HCT116 (cell line): ENCODE measurements at regions not wholly inside any gene's neighbourhood (a gene's known extent, or its start where the extent isn't known, plus 50 kb on each side); places are given as distances from the start of the nearest gene placed in this dataset.

ENCODE experiments used
- ATAC-seq: fragments of 200-7000 bp; cut with Tn5 transposase; 2 replicates; pipeline ENCODE4 v1.9.1; 2020; ENCODE audit warnings: mild to moderate bottlenecking, moderate library complexity
- BruUV-seq: library from RNA; stranded (reverse); fragments of 400-500 nt; replicated peaks from 2 replicates; lab custom pipeline; 2021; lab: Mats Ljungman, UMichigan
- CTCF ChIA-PET: fragments of 300-600 bp; sonication (Branson Sonifier 250); formaldehyde crosslinking; loops from one replicate; lab custom pipeline; 2021; ENCODE audit warnings: antibody characterized with exemption; lab: Charles Lee
- POLR2A ChIA-PET: fragments of 300-600, 350-600 bp; sonication (Branson Sonifier 250); formaldehyde crosslinking; loops from one replicate; lab custom pipeline; 2021; ENCODE audit warnings: antibody characterized with exemption; lab: Charles Lee
- RAD21 ChIA-PET, 2 experiments: fragments of 300-600 bp; sonication (Branson Sonifier 250); formaldehyde crosslinking; loops; one replicate each; lab custom pipeline; 2023; ENCODE audit warnings: low total read pairs in 2 of 2; ENCODE audit not compliant: uncharacterized antibody in 2 of 2, unreplicated experiment in 2 of 2, low non-redundant PET in 1 of 2; lab: Charles Lee
- DNase-seq: peaks from one replicate; pipeline ENCODE4 v3.0.0-alpha.2; 2010; ENCODE audit warnings: low read depth, low spot score
- H2AFZ ChIP-seq: fragments of 200-600 bp; shearing (Covaris generic), sonication (generic); 2 replicates; pipeline ENCODE4 v1.6.1; 2017; ENCODE audit warnings: low read depth, mixed run types, mixed read lengths, antibody characterized with exemption, low read length; ENCODE audit not compliant: poor library complexity, severe bottlenecking
- H3K27ac ChIP-seq: 2 replicates; pipeline ENCODE4 v1.5.1; 2012; ENCODE audit warnings: low read depth, low read length
- H3K27me3 ChIP-seq: fragments of 200-600 bp; sonication (generic); 2 replicates; pipeline ENCODE4 v1.6.1; 2016; ENCODE audit warnings: mixed run types, low read length, mixed read lengths; ENCODE audit not compliant: insufficient read depth
- H3K36me3 ChIP-seq, 2 experiments: fragments of 200-500 bp in 1 of 2; fragments of 200-600 bp in 1 of 2; sonication (Bioruptor generic) in 1 of 2; sonication (generic) in 1 of 2; 2 replicates each; pipeline versions ENCODE4 v1.5.1 to v1.6.1; 2014 to 2016; ENCODE audit warnings: low read length in 2 of 2, inconsistent platforms in 1 of 2, mixed read lengths in 1 of 2, mixed run types in 1 of 2; ENCODE audit not compliant: insufficient read depth in 2 of 2, control insufficient read depth in 1 of 2
- H3K4me1 ChIP-seq, 2 experiments: fragments of 200-600 bp in 1 of 2; sonication (generic) in 1 of 2; 2 replicates each; pipeline versions ENCODE4 v1.5.1 to v1.6.1; 2012 to 2017; ENCODE audit warnings: low read length in 2 of 2, inconsistent platforms in 1 of 2, mild to moderate bottlenecking in 1 of 2, mixed read lengths in 1 of 2, mixed run types in 1 of 2, moderate library complexity in 1 of 2; ENCODE audit not compliant: insufficient read depth in 2 of 2, control insufficient read depth in 1 of 2
- H3K4me2 ChIP-seq: fragments of 200-600 bp; sonication (generic); 2 replicates; pipeline ENCODE4 v1.6.1; 2017; ENCODE audit warnings: mixed run types, low read length, mixed read lengths
- H3K4me3 ChIP-seq, 2 experiments: fragments of 200-600 bp in 1 of 2; sonication (generic) in 1 of 2; replicated peaks in 1 of 2; 2 replicates each; pipeline ENCODE4 v1.5.1; 2011 to 2016; ENCODE audit warnings: low read length in 2 of 2, control low read depth in 1 of 2, low read depth in 1 of 2, mild to moderate bottlenecking in 1 of 2, mixed read lengths in 1 of 2, mixed run types in 1 of 2
- H3K79me2 ChIP-seq: fragments of 200-600 bp; sonication (generic); 2 replicates; pipeline ENCODE4 v1.6.1; 2017; ENCODE audit warnings: mild to moderate bottlenecking, mixed run types, low read length, moderate library complexity, mixed read lengths; ENCODE audit not compliant: insufficient read depth
- H3K9ac ChIP-seq: fragments of 200-600 bp; sonication (generic); 2 replicates; pipeline ENCODE4 v1.6.1; 2016; ENCODE audit warnings: low read length, mixed read lengths
- H3K9me2 ChIP-seq: fragments of 200-600 bp; sonication (generic), shearing (Covaris generic); 2 replicates; pipeline ENCODE4 v1.6.1; 2017; ENCODE audit warnings: mixed run types, mild to moderate bottlenecking, moderate library complexity; ENCODE audit not compliant: insufficient read depth
- H3K9me3 ChIP-seq, 2 experiments: fragments of 200-500 bp in 1 of 2; fragments of 200-600 bp in 1 of 2; sonication (Bioruptor generic) in 1 of 2; sonication (generic) in 1 of 2; 2 replicates each; pipeline ENCODE4 v1.6.1; 2014 to 2017; ENCODE audit warnings: low read length in 2 of 2, mixed read lengths in 2 of 2, inconsistent platforms in 1 of 2, low read depth in 1 of 2, mild to moderate bottlenecking in 1 of 2, mixed run types in 1 of 2, moderate library complexity in 1 of 2; ENCODE audit not compliant: control insufficient read depth in 1 of 2, insufficient read depth in 1 of 2
- H4K20me1 ChIP-seq: fragments of 200-600 bp; sonication (generic), shearing (Covaris generic); 2 replicates; pipeline ENCODE4 v1.6.1; 2017; ENCODE audit warnings: mixed run types, mild to moderate bottlenecking, moderate library complexity; ENCODE audit not compliant: insufficient read depth
- CEBPB ChIP-seq: IDR thresholded peaks from 2 replicates; pipeline ENCODE4 v1.6.1; 2012; ENCODE audit warnings: low read depth
- EGR1 ChIP-seq: IDR thresholded peaks from 2 replicates; pipeline ENCODE4 v1.6.1; 2012; ENCODE audit warnings: low read depth
- ELF1 ChIP-seq: IDR thresholded peaks from 2 replicates; pipeline ENCODE4 v1.6.1; 2012; ENCODE audit warnings: low read depth, borderline replicate concordance
- EZH2 ChIP-seq: fragments of 200-600 bp; sonication (generic); IDR thresholded peaks from 2 replicates; pipeline ENCODE4 v1.6.1; 2017; ENCODE audit warnings: antibody characterized with exemption, mixed run types
- EZH2phosphoT487 ChIP-seq: fragments of 200-600 bp; IDR thresholded peaks from 2 replicates; pipeline ENCODE4 v1.6.1; 2018; ENCODE audit warnings: antibody characterized with exemption, borderline replicate concordance
- FOSL1 ChIP-seq: IDR thresholded peaks from 2 replicates; pipeline ENCODE4 v1.6.1; 2012; ENCODE audit warnings: low read depth
- JUND ChIP-seq: IDR thresholded peaks from 2 replicates; pipeline ENCODE4 v1.6.1; 2012
- POLR2AphosphoS5 ChIP-seq: IDR thresholded peaks from 2 replicates; pipeline ENCODE4 v1.6.1; 2011; ENCODE audit warnings: mild to moderate bottlenecking, low read depth, low read length, moderate library complexity
- RAD21 ChIP-seq: IDR thresholded peaks from 2 replicates; pipeline ENCODE4 v1.6.1; 2012; ENCODE audit warnings: low read depth, mild to moderate bottlenecking
- SP1 ChIP-seq: IDR thresholded peaks from 2 replicates; pipeline ENCODE4 v1.6.1; 2012; ENCODE audit warnings: low read depth
- SRF ChIP-seq: IDR thresholded peaks from 2 replicates; pipeline ENCODE4 v1.6.1; 2012; ENCODE audit warnings: low read depth
- TCF7L2 ChIP-seq: IDR thresholded peaks from 2 replicates; pipeline ENCODE4 v1.7.0; 2011; ENCODE audit warnings: borderline replicate concordance, inconsistent platforms; ENCODE audit not compliant: insufficient read depth, insufficient read length; ENCODE audit errors: extremely low read depth
- YY1 ChIP-seq: IDR thresholded peaks from 2 replicates; pipeline ENCODE4 v1.6.1; 2011; ENCODE audit warnings: low read length, low read depth, moderate library complexity, mild to moderate bottlenecking; ENCODE audit not compliant: insufficient replicate concordance; ENCODE audit errors: extremely low read depth
- ZFX ChIP-seq: fragments of 450-650 bp; IDR thresholded peaks from 2 replicates; pipeline ENCODE4 v1.6.1; 2017
- ZNF274 ChIP-seq: fragments of 200-500 bp; sonication (Bioruptor generic); IDR thresholded peaks from 2 replicates; pipeline ENCODE4 v1.6.1; 2014; ENCODE audit warnings: mild to moderate bottlenecking, low read depth, low read length, inconsistent platforms
- intact Hi-C: fragments of 100-400 bp; cut with micrococcal nuclease; formaldehyde crosslinking; loops from 2 replicates; pipeline ENCODE4 v1.10.0; 2022
- TF ChIP-seq, protein P1 (sequence below): IDR thresholded peaks from 2 replicates; pipeline ENCODE4 v1.6.1; 2012
- TF ChIP-seq, protein P2 (sequence below): IDR thresholded peaks from 2 replicates; pipeline ENCODE4 v1.6.1; 2011; ENCODE audit warnings: mild to moderate bottlenecking, low read length, moderate library complexity; ENCODE audit not compliant: insufficient replicate concordance; ENCODE audit errors: extremely low read depth
- TF ChIP-seq, protein P3 (sequence below): IDR thresholded peaks from 2 replicates; pipeline ENCODE4 v1.6.1; 2012
- TF ChIP-seq, protein P4 (sequence below), 3 experiments: fragments of 200-600 bp in 1 of 3; sonication (generic) in 1 of 3; IDR thresholded peaks in 2 of 3; conservative IDR thresholded peaks in 1 of 3; 2 replicates each; pipeline ENCODE4 v1.5.1; 2012 to 2017; ENCODE audit warnings: low read depth in 2 of 3, low read length in 2 of 3, antibody characterized with exemption in 1 of 3, borderline replicate concordance in 1 of 3, control low read depth in 1 of 3, mild to moderate bottlenecking in 1 of 3, mixed read lengths in 1 of 3, mixed run types in 1 of 3, moderate library complexity in 1 of 3; ENCODE audit not compliant: insufficient read depth in 1 of 3

GRCh38 chr11:42824067-42824466 is 487.7 kb upstream of the API5 start:
- RAD21 ChIA-PET = no interaction called here

More at GRCh38 chr11:42824067-42824466, 487.7 kb upstream of the API5 start:
- Histone ChIP-seq H4K20me1 (no peaks in the 10 kb centered on the region), H3K4me3 (no peak overlapping the region), H3K27me3 (no peaks in the 10 kb centered on the region), H3K4me2 (no peak overlapping the region), H3K27ac (no peak overlapping the region), H3K9me2 (no peaks in the 10 kb centered on the region), H3K9ac (no peak overlapping the region), H2AFZ (no peak overlapping the region), H3K79me2 (no peaks in the 10 kb centered on the region), H3K4me1 (no peaks in the 10 kb centered on the region), H3K36me3 (no peaks in the 10 kb centered on the region), H3K9me3 (peaks cover 3 to 4% of the 10 kb centered on the region in 2 experiments; a peak in 2 of 4 replicates)
- TF ChIP-seq ZNF274 = no peak
- no peak for TF ChIP-seq SRF
- TF ChIP-seq EZH2 = no peak
- no peak for TF ChIP-seq YY1
- no peak for TF ChIP-seq ZFX
- TF ChIP-seq, protein P1, sequence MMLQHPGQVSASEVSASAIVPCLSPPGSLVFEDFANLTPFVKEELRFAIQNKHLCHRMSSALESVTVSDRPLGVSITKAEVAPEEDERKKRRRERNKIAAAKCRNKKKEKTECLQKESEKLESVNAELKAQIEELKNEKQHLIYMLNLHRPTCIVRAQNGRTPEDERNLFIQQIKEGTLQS = no peak
- TF ChIP-seq SP1 = no peak
- TF ChIP-seq, protein P2, sequence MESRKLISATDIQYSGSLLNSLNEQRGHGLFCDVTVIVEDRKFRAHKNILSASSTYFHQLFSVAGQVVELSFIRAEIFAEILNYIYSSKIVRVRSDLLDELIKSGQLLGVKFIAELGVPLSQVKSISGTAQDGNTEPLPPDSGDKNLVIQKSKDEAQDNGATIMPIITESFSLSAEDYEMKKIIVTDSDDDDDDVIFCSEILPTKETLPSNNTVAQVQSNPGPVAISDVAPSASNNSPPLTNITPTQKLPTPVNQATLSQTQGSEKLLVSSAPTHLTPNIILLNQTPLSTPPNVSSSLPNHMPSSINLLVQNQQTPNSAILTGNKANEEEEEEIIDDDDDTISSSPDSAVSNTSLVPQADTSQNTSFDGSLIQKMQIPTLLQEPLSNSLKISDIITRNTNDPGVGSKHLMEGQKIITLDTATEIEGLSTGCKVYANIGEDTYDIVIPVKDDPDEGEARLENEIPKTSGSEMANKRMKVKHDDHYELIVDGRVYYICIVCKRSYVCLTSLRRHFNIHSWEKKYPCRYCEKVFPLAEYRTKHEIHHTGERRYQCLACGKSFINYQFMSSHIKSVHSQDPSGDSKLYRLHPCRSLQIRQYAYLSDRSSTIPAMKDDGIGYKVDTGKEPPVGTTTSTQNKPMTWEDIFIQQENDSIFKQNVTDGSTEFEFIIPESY = no peak
- TF ChIP-seq RAD21 = no peak
- no peak for TF ChIP-seq EZH2phosphoT487
- TF ChIP-seq CEBPB = no peak
- TF ChIP-seq, protein P3, sequence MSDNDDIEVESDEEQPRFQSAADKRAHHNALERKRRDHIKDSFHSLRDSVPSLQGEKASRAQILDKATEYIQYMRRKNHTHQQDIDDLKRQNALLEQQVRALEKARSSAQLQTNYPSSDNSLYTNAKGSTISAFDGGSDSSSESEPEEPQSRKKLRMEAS = no peak
- TF ChIP-seq ELF1 = no peak
- no peak for TF ChIP-seq JUND
- TF ChIP-seq EGR1 = no peak
- no peak for TF ChIP-seq FOSL1
- no peak for TF ChIP-seq POLR2AphosphoS5
- TF ChIP-seq, protein P4, sequence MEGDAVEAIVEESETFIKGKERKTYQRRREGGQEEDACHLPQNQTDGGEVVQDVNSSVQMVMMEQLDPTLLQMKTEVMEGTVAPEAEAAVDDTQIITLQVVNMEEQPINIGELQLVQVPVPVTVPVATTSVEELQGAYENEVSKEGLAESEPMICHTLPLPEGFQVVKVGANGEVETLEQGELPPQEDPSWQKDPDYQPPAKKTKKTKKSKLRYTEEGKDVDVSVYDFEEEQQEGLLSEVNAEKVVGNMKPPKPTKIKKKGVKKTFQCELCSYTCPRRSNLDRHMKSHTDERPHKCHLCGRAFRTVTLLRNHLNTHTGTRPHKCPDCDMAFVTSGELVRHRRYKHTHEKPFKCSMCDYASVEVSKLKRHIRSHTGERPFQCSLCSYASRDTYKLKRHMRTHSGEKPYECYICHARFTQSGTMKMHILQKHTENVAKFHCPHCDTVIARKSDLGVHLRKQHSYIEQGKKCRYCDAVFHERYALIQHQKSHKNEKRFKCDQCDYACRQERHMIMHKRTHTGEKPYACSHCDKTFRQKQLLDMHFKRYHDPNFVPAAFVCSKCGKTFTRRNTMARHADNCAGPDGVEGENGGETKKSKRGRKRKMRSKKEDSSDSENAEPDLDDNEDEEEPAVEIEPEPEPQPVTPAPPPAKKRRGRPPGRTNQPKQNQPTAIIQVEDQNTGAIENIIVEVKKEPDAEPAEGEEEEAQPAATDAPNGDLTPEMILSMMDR (IDR thresholded peaks at IDR 0.05 in 2 of 3, conservative IDR thresholded peaks at IDR 0.05 in 1 of 3; ENCODE audit: borderline replicate concordance in 1 of 3, insufficient read depth in 1 of 3, low read depth in 2 of 3, low read length in 2 of 3) = no peak
- no peak for TF ChIP-seq TCF7L2
- no peak for ATAC-seq
- ChIA-PET POLR2A (no interaction called here), CTCF (no interaction called here)
- intact Hi-C loops = no loop called here
- no peak for DNase-seq
- no TSS peak for BruUV-seq
